ENCODE measurements at regions not wholly inside any gene's neighbourhood (a gene's known extent, or its start where the extent isn't known, plus 50 kb on each side); places are given as distances from the start of the nearest gene placed in this dataset.
A peak's percentile ranks its signal among the peaks of the same experiment; 100 is the strongest.

GRCh38 chr10:52864201-52865106 lies 91.9 kb upstream of the MBL2 start:
- peak in 1 of 2 experiments; percentile 0 for DNase-seq

GRCh38 chr10:52858722-52859121 lies 86.1 kb upstream of the MBL2 start:
- DNase-seq, result no peak

- no peak for DNase-seq
Measured at GRCh38 chr10:52855546-52856325, 83.2 kb upstream of the MBL2 start.

- no peak for DNase-seq
Measured at GRCh38 chr10:52853704-52854103, 81.1 kb upstream of the MBL2 start.

GRCh38 chr10:52836816-52837215 lies 64.2 kb upstream of the MBL2 start:
- DNase-seq, result no peak

Data from SW 1271 (cell line).